ENCODE measurements at regions not wholly inside any gene's neighbourhood (a gene's known extent, or its start where the extent isn't known, plus 50 kb on each side); places are given as distances from the start of the nearest gene placed in this dataset.
A peak's percentile ranks its signal among the peaks of the same experiment; 100 is the strongest.

DNA sequence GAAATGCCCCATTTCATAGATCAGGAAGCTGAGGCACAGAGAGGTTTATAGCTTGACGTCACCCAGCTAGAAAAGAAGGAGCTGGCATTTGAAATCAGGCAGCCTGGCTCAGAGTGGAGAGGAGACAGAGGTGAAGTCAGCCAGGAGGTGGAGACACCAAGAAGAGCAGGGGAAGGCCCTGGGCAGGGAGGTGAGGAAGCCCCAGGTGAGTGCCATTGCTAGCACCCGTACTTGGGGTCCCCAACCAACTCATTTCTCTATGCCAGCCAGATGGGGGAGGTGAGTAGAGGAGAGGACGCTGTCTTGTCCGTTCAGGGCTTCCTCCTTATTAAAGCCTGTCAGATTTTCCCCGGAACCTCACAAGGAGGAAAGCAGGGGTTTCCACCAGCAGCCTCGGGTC lies 149.6 kb upstream of the TLE3 start:
- RAD21 ChIA-PET (ENCODE audit: unreplicated experiment) = interaction anchor here (0.6 to 1.7 kb wide), 4 partner anchors 21 to 53 kb away, joined by 3 to 4 read pairs (median 4); no protein-coding TSS in a partner anchor
- ATAC-seq (peak; percentile 31), FAIRE-seq (no peak), DNase-seq (ENCODE audit: low read depth, low spot score) (no peak)
- Histone ChIP-seq H3K4me1 (ENCODE audit: control insufficient read depth, insufficient read depth, low read length) (peaks cover 26% of the 10 kb centered on the region), H4K20me1 (ENCODE audit: control insufficient read depth, insufficient read depth) (no peaks in the 10 kb centered on the region), H3K27me3 (replicated peaks in 1 of 2; ENCODE audit: control insufficient read depth in 2 of 2, insufficient read depth in 2 of 2, low read length in 1 of 2) (no peaks in the 10 kb centered on the region), H3K4me3 (no peak overlapping the region), H3K9ac (ENCODE audit: control insufficient read depth, insufficient read depth, low read length) (no peak overlapping the region), H3K36me3 (ENCODE audit: control insufficient read depth in 2 of 2, insufficient read depth in 2 of 2, low read length in 1 of 2) (no peaks in the 10 kb centered on the region), H2AFZ (ENCODE audit: control insufficient read depth, low read depth, low read length) (no peak overlapping the region), H3K4me2 (ENCODE audit: control insufficient read depth, insufficient read depth) (no peak overlapping the region), H3K27ac (ENCODE audit: control insufficient read depth, insufficient read depth) (no peak overlapping the region), H3K79me2 (ENCODE audit: control insufficient read depth, insufficient read depth, low read length) (no peaks in the 10 kb centered on the region), H3K9me3 (replicated peaks; ENCODE audit: control insufficient read depth, insufficient read depth, low read length) (no peaks in the 10 kb centered on the region)
- WGBS (ENCODE audit: insufficient coverage, insufficient replicate concordance, low lambda C conversion rate, missing lambda C conversion rate) = 80% methylated on average over 6 of the region's 6 CpGs
- CTCF ChIA-PET = interaction anchor here (0.8 to 0.9 kb wide), 2 partner anchors 21 to 22 kb away, joined by 3 read pairs; no protein-coding TSS in a partner anchor
- intact Hi-C loops (cut with micrococcal nuclease; ENCODE audit: unreplicated experiment) = no loop called here
- no TSS peak for BruUV-seq (replicated peaks)
- SMC1A ChIA-PET (ENCODE audit: uncharacterized antibody, unreplicated experiment) = interaction anchor here (0.8 to 1.9 kb wide), 4 partner anchors 10 to 163 kb away, joined by 3 to 5 read pairs (median 3); no protein-coding TSS in a partner anchor
- in situ Hi-C loops (cut with MboI) = no loop called here
- TF ChIP-seq, protein P1, sequence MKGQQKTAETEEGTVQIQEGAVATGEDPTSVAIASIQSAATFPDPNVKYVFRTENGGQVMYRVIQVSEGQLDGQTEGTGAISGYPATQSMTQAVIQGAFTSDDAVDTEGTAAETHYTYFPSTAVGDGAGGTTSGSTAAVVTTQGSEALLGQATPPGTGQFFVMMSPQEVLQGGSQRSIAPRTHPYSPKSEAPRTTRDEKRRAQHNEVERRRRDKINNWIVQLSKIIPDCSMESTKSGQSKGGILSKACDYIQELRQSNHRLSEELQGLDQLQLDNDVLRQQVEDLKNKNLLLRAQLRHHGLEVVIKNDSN (IDR thresholded peaks at IDR 0.05; ENCODE audit: borderline replicate concordance, extremely low read length, insufficient read depth, low read depth, low read length) = no peak
- no peak for TF ChIP-seq JUND (IDR thresholded peaks at IDR 0.05; ENCODE audit: low read depth, low read length)
- no peak for TF ChIP-seq RB1 (IDR thresholded peaks at IDR 0.05; ENCODE audit: borderline replicate concordance)
- no peak for TF ChIP-seq BHLHE40 (IDR thresholded peaks at IDR 0.05; ENCODE audit: borderline replicate concordance in 1 of 2, low read depth in 2 of 2, low read length in 1 of 2)
- no peak for TF ChIP-seq CHD2 (IDR thresholded peaks at IDR 0.05; ENCODE audit: borderline replicate concordance, low read depth, low read length)
- TF ChIP-seq MTA3 (IDR thresholded peaks at IDR 0.05; ENCODE audit: borderline replicate concordance, low read length) = no peak
- TF ChIP-seq WRNIP1 (IDR thresholded peaks at IDR 0.05; ENCODE audit: borderline replicate concordance, low read depth, low read length) = no peak
- TF ChIP-seq RELA (IDR thresholded peaks at IDR 0.05; ENCODE audit: borderline replicate concordance, partially characterized antibody) = no peak
- TF ChIP-seq RUNX3 (IDR thresholded peaks at IDR 0.05; ENCODE audit: low read length) = no peak
- no peak for TF ChIP-seq IKZF2 (IDR thresholded peaks at IDR 0.05)
- TF ChIP-seq SRF (IDR thresholded peaks at IDR 0.05; ENCODE audit: low read depth in 2 of 2, low read length in 2 of 2) = no peak
- TF ChIP-seq NFYA (IDR thresholded peaks at IDR 0.05; ENCODE audit: borderline replicate concordance, low read depth, low read length) = no peak
- POLR2A ChIA-PET = no interaction called here
